Lower lobe of right lung (tissue), 2 donors: ENCODE measurements at regions not wholly inside any gene's neighbourhood (a gene's known extent, or its start where the extent isn't known, plus 50 kb on each side); places are given as distances from the start of the nearest gene placed in this dataset.

Source experiments
- ATAC-seq, 2 donors: fragments of 200-7000 bp; cut with Tn5 transposase; one replicate each; pipeline ENCODE4 v1.9.1; 2020 to 2022; ENCODE audit warnings: mild to moderate bottlenecking in 2 of 2, moderate library complexity in 2 of 2
- DNase-seq: peaks from one replicate; pipeline ENCODE4 v3.0.0-alpha.2; 2020
- H3K27ac ChIP-seq: fragments of 200-600 bp; one replicate; pipeline ENCODE4 v1.8.0; 2022
- H3K27me3 ChIP-seq: fragments of 200-600 bp; one replicate; pipeline ENCODE4 v1.8.0; 2022; ENCODE audit warnings: low read depth
- H3K36me3 ChIP-seq: fragments of 200-600 bp; one replicate; pipeline ENCODE4 v1.8.0; 2022; ENCODE audit warnings: mild to moderate bottlenecking
- H3K4me1 ChIP-seq: fragments of 200-600 bp; one replicate; pipeline ENCODE4 v1.8.0; 2022
- H3K4me3 ChIP-seq: fragments of 200-600 bp; one replicate; pipeline ENCODE4 v1.8.0; 2022; ENCODE audit warnings: mild to moderate bottlenecking
- H3K9me3 ChIP-seq: fragments of 200-600 bp; one replicate; pipeline ENCODE4 v1.8.0; 2022
- intact Hi-C: fragments of 100-400 bp; cut with DNase I; formaldehyde crosslinking; loops from one replicate; pipeline ENCODE4 v1.11.0; 2022
- TF ChIP-seq, protein P1 (sequence below): fragments of 200-600 bp; IDR thresholded peaks from one replicate; pipeline ENCODE4 v1.8.0; 2022; ENCODE audit warnings: antibody characterized with exemption, mild to moderate bottlenecking
- donor health status: DM: no; HTN: yes; CAD: no; lungs with severe emphysema.

GRCh38 chr10:123351715-123352114 lies 197.5 kb downstream of the BUB3 start:
- Histone ChIP-seq H3K9me3 (no peaks in the 10 kb centered on the region), H3K27me3 (no peaks in the 10 kb centered on the region), H3K27ac (no peak overlapping the region), H3K36me3 (no peaks in the 10 kb centered on the region), H3K4me3 (no peak overlapping the region), H3K4me1 (no peaks in the 10 kb centered on the region)
- intact Hi-C loops, result no loop called here
- TF ChIP-seq, protein P1, sequence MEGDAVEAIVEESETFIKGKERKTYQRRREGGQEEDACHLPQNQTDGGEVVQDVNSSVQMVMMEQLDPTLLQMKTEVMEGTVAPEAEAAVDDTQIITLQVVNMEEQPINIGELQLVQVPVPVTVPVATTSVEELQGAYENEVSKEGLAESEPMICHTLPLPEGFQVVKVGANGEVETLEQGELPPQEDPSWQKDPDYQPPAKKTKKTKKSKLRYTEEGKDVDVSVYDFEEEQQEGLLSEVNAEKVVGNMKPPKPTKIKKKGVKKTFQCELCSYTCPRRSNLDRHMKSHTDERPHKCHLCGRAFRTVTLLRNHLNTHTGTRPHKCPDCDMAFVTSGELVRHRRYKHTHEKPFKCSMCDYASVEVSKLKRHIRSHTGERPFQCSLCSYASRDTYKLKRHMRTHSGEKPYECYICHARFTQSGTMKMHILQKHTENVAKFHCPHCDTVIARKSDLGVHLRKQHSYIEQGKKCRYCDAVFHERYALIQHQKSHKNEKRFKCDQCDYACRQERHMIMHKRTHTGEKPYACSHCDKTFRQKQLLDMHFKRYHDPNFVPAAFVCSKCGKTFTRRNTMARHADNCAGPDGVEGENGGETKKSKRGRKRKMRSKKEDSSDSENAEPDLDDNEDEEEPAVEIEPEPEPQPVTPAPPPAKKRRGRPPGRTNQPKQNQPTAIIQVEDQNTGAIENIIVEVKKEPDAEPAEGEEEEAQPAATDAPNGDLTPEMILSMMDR, result no peak
- DNase-seq (no peak), ATAC-seq (no peak)

DNA sequence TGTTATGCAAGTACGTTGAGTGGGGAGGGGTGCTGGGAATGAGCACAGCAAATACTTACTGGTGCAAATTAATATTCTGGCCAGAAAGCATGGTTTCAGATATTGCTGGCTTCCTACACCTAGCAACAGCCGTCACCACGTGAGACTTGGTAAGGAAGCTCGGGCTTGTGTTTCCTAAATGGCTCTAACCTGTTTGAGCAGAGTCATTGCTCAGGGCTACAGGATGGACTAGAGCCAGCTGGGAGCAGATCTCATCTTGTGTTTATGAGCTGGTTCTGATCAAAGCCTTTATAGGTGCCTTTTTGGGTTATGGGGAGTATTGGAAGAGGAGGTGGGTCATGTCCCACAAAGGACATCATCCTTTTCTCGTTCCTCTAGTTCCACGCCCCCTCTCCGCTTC lies 200.3 kb downstream of the BUB3 start:
- ATAC-seq (no peak), DNase-seq (no peak)
- Histone ChIP-seq H3K27ac (no peak overlapping the region), H3K27me3 (no peaks in the 10 kb centered on the region), H3K9me3 (no peaks in the 10 kb centered on the region), H3K4me3 (no peak overlapping the region), H3K36me3 (no peaks in the 10 kb centered on the region), H3K4me1 (no peaks in the 10 kb centered on the region)
- intact Hi-C loops, result no loop called here
- TF ChIP-seq, protein P1, result no peak

DNA sequence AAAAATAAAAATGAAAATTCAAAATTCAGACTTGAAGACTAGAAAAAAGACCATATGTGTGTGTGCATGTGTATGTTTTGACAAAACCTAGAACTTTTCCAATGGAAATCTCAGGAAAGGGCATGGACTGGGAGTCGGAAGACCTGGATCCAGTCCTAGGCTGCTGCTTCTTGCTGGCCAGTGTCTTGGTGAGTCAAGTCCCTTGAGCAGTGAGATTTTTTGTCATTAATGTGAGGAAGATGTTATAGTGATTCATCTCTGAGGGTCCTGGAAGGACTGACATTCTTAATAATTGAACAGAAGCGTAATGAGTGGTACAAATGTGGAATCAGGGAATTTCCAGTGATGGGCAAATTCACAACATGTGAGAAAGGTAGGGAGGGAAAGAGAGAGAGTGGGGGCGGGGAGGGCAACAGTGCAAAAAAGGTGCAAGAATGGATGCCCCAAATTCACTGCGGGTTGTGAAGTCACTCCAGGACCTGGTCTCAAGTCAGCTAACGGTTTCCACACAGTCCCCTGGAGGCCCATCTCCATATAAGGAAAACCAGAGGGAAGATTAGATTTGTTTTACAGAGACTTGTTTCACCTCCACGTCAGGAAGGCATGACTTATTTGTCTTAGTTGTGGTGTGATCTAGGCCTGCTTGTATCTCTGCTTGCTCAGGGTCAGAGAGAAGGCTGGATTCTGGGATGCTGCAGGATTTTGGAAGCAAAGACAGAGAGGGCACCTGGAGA lies 201.7 kb downstream of the BUB3 start:
- no peaks in the 10 kb centered on the region for H3K4me1 ChIP-seq
- H3K4me3 ChIP-seq, result no peak overlapping the region
- H3K27me3 ChIP-seq, result no peaks in the 10 kb centered on the region
- H3K36me3 ChIP-seq, result no peaks in the 10 kb centered on the region
- ATAC-seq, result no peak
- TF ChIP-seq, protein P1, result no peak
- no peak overlapping the region for H3K27ac ChIP-seq
- DNase-seq, result no peak
- intact Hi-C loops, result no loop called here
- H3K9me3 ChIP-seq, result no peaks in the 10 kb centered on the region

GRCh38 chr10:123356799-123357198 lies 202.6 kb downstream of the BUB3 start:
- H3K9me3 ChIP-seq, result no peaks in the 10 kb centered on the region
- H3K4me1 ChIP-seq, result no peaks in the 10 kb centered on the region
- no peaks in the 10 kb centered on the region for H3K27me3 ChIP-seq
- DNase-seq, result no peak
- H3K27ac ChIP-seq, result no peak overlapping the region
- no peaks in the 10 kb centered on the region for H3K36me3 ChIP-seq
- no peak for ATAC-seq
- H3K4me3 ChIP-seq, result no peak overlapping the region
- TF ChIP-seq, protein P1, result no peak
- intact Hi-C loops, result no loop called here

GRCh38 chr10:123357421-123357930 lies 203.3 kb downstream of the BUB3 start:
- no peaks in the 10 kb centered on the region for H3K9me3 ChIP-seq
- no peaks in the 10 kb centered on the region for H3K27me3 ChIP-seq
- ATAC-seq, result no peak
- no peak overlapping the region for H3K27ac ChIP-seq
- no peak overlapping the region for H3K4me3 ChIP-seq
- TF ChIP-seq, protein P1, result no peak
- intact Hi-C loops, result no loop called here
- H3K36me3 ChIP-seq, result no peaks in the 10 kb centered on the region
- DNase-seq, result no peak
- H3K4me1 ChIP-seq, result no peaks in the 10 kb centered on the region
